Mammary epithelial cell (primary cell): ENCODE measurements at regions not wholly inside any gene's neighbourhood (a gene's known extent, or its start where the extent isn't known, plus 50 kb on each side); places are given as distances from the start of the nearest gene placed in this dataset.

ENCODE experiments used
- CTCF ChIP-seq, 2 donors: IDR thresholded peaks in 1 of 2; conservative IDR thresholded peaks in 1 of 2; 2 replicates each; pipeline ENCODE4 v1.5.1; 2011 to 2012; ENCODE audit warnings: inconsistent platforms in 2 of 2, low read length in 2 of 2, mild to moderate bottlenecking in 2 of 2, control low read depth in 1 of 2, low read depth in 1 of 2; ENCODE audit not compliant: insufficient read depth in 1 of 2; ENCODE audit errors: extremely low read depth in 1 of 2
- EZH2 ChIP-seq: IDR thresholded peaks from 2 replicates; pipeline ENCODE4 v1.6.1; 2012; ENCODE audit warnings: low read length, inconsistent platforms, borderline replicate concordance

DNA sequence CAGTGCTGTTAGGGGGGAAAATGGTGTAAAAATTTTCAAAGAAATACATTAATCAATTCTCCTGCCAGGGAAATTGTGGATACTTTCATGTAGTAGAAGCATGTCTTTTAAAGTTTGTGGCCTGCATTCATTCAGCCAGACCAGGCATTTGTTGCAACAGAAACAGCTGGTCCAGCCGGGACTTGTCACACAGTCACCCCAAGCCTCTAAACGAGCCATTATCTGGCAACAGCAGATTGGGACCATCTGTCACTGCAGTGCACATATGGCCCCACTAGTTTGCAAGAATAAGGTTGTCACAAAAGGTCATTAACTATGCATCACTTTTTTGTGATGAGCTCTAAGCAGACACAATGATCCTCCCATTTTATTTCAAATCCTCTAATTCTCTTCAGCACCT, 193.9 kb downstream of the PHLDA1 start:
- TF ChIP-seq CTCF (conservative IDR thresholded peaks at IDR 0.05 in 1 of 2, IDR thresholded peaks at IDR 0.05 in 1 of 2; ENCODE audit: extremely low read depth in 1 of 2, insufficient read depth in 1 of 2, low read depth in 1 of 2, low read length in 2 of 2): no peak
- TF ChIP-seq EZH2: no peak
